Jurkat, Clone E6-1 (cell line): ENCODE measurements at regions not wholly inside any gene's neighbourhood (a gene's known extent, or its start where the extent isn't known, plus 50 kb on each side); places are given as distances from the start of the nearest gene placed in this dataset.
A peak's percentile ranks its signal among the peaks of the same experiment; 100 is the strongest.
"Not testable (repeated sequence)": the region's sequence is repeated elsewhere in the genome, so short reads cannot be mapped to it uniquely, and the experiment has no call there.

Experiments used
- DNase-seq: peaks from one replicate; pipeline ENCODE4 v3.0.0-alpha.2; 2011; ENCODE audit warnings: low read depth, low spot score
- H3K4me3 ChIP-seq: 2 replicates; pipeline ENCODE4 v1.5.1; 2011; ENCODE audit warnings: mild to moderate bottlenecking, low read length, control low read depth, moderate library complexity

DNA sequence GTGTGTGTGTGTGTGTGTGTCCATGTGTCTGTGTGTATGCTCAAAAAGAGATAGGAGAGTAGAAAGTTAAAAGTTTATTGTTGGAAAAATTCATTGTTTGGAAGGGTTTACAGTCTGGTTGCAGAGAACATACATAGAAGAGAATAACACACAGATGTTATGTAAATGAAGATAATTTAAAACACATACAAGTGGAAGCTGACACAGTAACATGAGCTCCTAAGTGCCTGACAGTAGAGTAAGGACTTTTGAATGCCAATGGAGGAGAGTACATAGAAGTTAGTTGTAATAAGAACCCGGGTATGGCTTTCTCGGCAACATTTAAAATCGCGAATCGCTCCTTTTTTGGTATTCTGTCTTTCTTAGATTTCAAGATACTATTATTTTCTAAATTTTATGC is 137.0 kb upstream of the FANCL start:
- no peak overlapping the region for H3K4me3 ChIP-seq
- DNase-seq, result no peak

- H3K4me3 ChIP-seq, result no peak overlapping the region
- no peak for DNase-seq
Measured at GRCh38 chr2:58377181-58377580, 136.1 kb upstream of the FANCL start.

DNA sequence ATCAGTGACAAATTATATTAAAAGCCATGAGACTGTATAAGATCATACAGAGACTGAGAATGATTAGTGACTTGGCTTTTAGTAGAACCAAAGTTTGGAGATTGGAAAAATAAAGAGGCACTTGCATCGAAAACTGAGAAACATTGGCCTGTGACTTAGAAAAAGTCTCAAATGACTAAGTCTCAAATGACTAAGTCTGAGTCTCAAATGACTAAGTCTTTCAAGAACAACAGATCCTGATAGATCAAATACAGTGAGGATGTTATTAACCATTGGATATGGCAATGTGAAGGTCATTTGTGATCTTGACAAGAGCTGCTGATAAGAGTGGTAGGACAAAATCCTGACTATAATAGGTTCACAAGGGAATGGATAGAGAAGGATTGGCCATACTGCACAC is 135.5 kb upstream of the FANCL start:
- DNase-seq, result no peak

GRCh38 chr2:58369594-58369993 is 128.5 kb upstream of the FANCL start:
- H3K4me3 ChIP-seq, result no peak overlapping the region
- no peak for DNase-seq

More for the DNA sequence above, 135.5 kb upstream of the FANCL start:
- no peak overlapping the region for H3K4me3 ChIP-seq

DNA sequence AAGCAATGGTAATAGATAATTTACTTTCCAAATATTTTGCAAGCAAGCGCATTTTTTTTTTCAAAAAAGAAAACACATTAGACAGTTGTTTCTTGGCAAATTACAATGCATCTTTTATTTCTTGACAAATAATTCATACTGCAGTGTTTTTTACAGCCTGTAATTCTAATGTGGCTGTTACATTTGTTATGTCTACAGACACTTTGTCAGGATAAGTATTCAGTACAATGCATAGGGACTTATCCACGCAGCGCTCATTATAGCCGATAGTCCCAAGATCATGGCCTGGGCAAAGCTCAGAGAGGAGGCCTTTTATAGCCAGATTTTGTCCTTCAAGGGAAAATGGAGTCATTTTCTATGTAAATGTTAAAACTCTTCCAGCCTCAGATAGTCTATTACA is 123.0 kb upstream of the FANCL start:
- no peak overlapping the region for H3K4me3 ChIP-seq
- DNase-seq, result no peak

DNA sequence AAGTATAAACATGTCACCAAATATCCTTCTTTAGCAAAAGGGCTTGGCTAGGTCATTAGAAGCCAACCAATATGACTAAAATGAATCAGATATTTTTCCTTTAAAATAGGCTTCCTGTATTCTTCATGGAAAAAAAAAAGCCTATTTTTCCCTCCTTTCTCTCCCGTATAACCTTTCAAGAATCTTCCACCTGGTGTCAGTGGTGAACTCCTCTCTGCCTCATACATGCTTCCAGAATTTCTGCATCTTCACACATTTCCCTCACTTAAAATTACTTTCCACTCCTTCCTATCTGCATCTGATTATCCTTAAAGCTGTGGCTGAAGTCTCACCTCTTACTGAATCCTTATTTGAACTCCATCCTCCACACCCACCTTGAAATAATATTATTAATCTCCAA is 116.9 kb upstream of the FANCL start:
- H3K4me3 ChIP-seq, result no peak overlapping the region
- DNase-seq, result no peak

DNA sequence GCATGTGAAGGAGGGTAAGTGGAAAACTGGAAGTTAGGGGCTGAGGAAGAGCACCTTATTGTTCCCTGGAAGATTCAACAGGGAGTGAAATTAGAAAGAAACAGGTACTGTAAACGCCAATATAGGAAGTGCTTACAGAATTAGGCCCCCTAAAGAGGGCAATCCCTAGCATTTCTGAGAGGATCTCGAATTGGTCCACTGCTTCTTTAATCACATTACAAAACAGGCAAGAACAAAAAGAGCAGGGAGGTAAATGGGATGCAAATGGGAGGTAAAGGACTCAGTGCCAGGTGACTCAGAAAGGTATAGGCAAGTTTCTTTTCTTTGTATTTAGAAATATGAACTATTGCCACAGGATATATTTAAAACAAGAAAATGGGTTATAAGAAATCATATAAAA is 116.4 kb upstream of the FANCL start:
- no peak overlapping the region for H3K4me3 ChIP-seq
- no peak for DNase-seq

- no peak for DNase-seq
- no peak overlapping the region for H3K4me3 ChIP-seq
Measured at GRCh38 chr2:58354230-58354629, 113.1 kb upstream of the FANCL start.

DNA sequence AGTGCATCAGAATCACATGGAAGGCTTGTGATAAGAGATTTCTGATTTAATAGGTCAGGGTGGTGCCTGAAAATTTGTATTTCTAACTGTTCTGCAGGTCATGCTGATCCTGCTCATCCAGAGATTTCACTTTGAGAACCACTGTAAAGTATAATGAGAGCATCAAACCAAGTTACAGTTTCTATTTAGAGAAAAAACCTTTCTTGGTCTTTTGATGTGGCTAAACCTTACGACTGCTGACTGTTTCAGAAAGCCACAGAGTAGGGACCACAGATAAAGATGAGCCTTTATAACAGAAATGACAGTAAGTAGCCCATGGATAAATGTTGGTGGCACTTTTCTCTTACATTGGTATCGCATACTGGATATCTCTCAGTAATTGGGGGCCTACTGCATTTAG is 109.4 kb upstream of the FANCL start:
- peak; percentile 45 for DNase-seq

DNA sequence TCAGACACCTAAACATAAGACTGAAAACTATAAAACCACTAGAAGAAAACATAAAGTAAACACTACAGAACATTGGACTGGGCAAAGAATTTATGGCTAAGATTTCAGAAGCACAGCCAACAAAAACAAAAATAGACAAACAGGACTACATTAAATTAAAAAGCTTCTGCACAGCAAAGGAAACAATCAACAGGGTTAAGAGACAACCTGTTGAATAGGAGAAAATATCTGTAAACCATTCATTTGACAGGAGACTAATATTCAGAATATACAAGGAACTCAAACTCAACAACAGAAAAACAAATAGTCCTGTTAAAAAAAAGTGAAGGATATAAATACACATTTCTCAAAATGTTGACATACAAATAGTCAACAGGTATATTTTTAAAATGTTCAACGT is 106.7 kb upstream of the FANCL start:
- H3K4me3 ChIP-seq, result no peak overlapping the region
- DNase-seq, result no peak

More for the DNA sequence above, 109.4 kb upstream of the FANCL start:
- H3K4me3 ChIP-seq, result no peak overlapping the region

DNA sequence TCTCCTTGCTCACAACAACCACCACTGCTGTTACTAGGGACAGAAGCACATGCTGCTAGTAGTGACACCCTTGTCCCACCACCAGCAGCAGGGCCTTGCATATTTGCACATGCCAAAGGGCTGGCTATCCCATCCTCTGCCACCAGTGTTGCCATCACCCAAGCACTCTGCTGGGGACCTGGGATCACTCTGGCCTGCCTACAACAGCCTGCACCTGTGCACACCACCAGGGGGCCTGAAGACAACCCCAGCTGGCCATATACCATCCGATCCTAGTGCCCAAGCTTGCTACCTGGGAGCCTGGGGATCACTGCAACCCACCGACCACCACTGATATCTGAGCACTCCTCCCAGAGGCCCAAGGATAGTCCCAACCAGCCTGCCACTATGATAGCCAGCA is 99.9 kb upstream of the FANCL start:
- DNase-seq, result no peak
- no peak overlapping the region for H3K4me3 ChIP-seq

GRCh38 chr2:58339548-58340243 is 98.6 kb upstream of the FANCL start:
- no peak for DNase-seq
- H3K4me3 ChIP-seq, result no peak overlapping the region

- H3K4me3 ChIP-seq, result no peak overlapping the region
- no peak for DNase-seq
Measured at GRCh38 chr2:58336416-58336815, 95.3 kb upstream of the FANCL start.

GRCh38 chr2:58334414-58334813 is 93.3 kb upstream of the FANCL start:
- DNase-seq, result no peak
- H3K4me3 ChIP-seq, result no peak overlapping the region

GRCh38 chr2:58325296-58325895 is 84.3 kb upstream of the FANCL start:
- DNase-seq, H3K4me3 ChIP-seq: not testable (repeated sequence)

DNA sequence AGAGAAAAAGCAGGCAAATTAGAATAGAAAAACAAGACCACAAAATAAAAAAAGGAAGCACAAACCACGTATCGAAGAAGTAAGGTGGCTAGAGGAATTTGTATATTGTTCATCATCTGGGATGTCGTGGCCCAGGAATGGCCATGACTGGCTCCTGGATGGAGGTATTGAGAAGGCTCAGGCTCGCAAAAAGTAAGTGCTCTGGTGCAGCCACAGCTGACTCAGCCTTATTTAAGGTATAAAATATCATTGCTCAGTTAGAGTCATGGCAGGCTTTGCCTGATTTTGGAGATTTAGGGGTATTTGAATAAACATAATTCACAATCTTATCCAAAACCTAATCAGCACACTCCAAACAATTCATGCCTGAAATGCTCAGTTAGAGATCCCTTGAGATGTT is 78.4 kb upstream of the FANCL start:
- no peak overlapping the region for H3K4me3 ChIP-seq
- DNase-seq, result no peak

DNA sequence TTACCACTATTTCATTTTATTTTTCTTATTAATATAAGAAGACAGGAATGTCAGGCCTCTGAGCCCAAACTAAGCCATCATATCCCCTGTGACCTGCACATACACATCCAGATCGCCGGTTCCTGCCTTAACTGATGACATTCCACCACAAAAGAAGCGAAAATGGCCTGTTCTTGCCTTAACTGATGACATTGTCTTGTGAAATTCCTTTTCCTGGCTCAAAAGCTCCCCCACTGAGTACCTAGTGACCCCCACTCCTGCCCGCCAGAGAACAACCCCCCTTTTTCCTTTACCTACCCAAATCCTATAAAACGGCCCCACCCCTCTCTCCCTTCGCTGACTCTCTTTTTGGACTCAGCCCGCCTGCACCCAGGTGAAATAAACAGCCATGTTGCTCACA is 77.8 kb upstream of the FANCL start:
- DNase-seq, H3K4me3 ChIP-seq: not testable (repeated sequence)

GRCh38 chr2:58313926-58314325 is 72.8 kb upstream of the FANCL start:
- no peak overlapping the region for H3K4me3 ChIP-seq
- no peak for DNase-seq

DNA sequence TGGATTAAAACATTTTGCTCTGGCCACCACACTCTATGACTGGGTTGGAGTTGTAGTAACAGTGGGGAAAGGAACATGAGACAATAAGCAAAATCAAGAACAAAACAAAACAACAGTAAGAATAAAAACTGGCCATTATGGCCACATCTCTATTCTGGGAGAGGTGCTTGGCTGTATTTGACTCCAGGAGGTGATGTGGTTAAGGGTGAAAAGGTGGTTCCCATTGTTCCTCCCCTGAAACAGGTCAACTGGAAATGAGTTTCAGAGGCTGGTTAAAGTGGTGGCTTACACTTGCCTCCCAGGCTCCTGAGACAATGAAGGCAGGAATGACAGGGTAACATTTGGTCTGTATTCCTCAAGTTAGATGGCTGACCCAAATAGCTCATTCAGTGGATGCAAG is 67.3 kb upstream of the FANCL start:
- no peak for DNase-seq
- no peak overlapping the region for H3K4me3 ChIP-seq

GRCh38 chr2:58304843-58305242 is 63.7 kb upstream of the FANCL start:
- no peak for DNase-seq
- H3K4me3 ChIP-seq, result no peak overlapping the region

DNA sequence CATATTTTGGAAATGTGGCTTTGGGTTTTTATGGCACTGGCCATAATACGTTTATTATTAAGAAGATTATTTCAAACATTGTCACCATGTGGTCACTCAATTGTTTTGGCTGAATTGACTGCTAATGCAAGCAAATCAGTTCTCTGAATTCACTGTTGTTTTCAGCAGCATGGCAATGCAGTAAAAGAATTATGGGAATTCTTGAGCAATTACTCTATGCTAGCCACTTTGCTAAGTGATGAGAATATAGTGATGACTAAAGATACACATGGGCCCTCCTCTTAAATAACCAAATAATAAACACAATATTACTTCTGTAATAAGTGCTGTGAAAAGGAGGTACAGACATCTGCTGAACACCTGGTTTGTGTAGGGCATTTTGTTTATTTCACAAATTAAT is 58.0 kb upstream of the FANCL start:
- H3K4me3 ChIP-seq, result no peak overlapping the region
- no peak for DNase-seq
